ENCODE measurements at regions not wholly inside any gene's neighbourhood (a gene's known extent, or its start where the extent isn't known, plus 50 kb on each side); places are given as distances from the start of the nearest gene placed in this dataset.

GRCh38 chr4:14744346-14744745 is 257.9 kb upstream of the CPEB2 start:
- no CpG with 5 or more reads among the region's 4 CpGs for WGBS (ENCODE audit: extremely low coverage, insufficient read length, low lambda C conversion rate)
- no peaks in the 10 kb centered on the region for H3K79me2 ChIP-seq (ENCODE audit: insufficient read depth, low read length)
- H3K18ac ChIP-seq (ENCODE audit: insufficient read length, low read depth, low read length) = no peak overlapping the region
- no peak overlapping the region for H4K8ac ChIP-seq (replicated peaks; ENCODE audit: insufficient read length, low read depth, low read length)
- H2BK5ac ChIP-seq (ENCODE audit: insufficient read length, low read length) = no peak overlapping the region
- no peak overlapping the region; the same call in 1 of the 2 replicates for H3K14ac ChIP-seq (ENCODE audit: insufficient read depth, low read length)
- H3K27ac ChIP-seq (ENCODE audit: insufficient read length, low read depth, low read length) = no peak overlapping the region
- peaks cover 4% of the 10 kb centered on the region; the same call in 1 of the 2 replicates for H3K4me1 ChIP-seq (ENCODE audit: insufficient read depth, low read length)
- H2BK12ac ChIP-seq (ENCODE audit: insufficient read length, low read depth, low read length) = no peak overlapping the region
- no peak overlapping the region for H2BK120ac ChIP-seq (ENCODE audit: low read depth, low read length, poor library complexity, severe bottlenecking)
- no peak overlapping the region for H3K4ac ChIP-seq (ENCODE audit: low read depth, low read length)
- H3K79me1 ChIP-seq (ENCODE audit: insufficient read depth, low read depth, low read length, poor library complexity, severe bottlenecking) = no peaks in the 10 kb centered on the region
- H3T11ph ChIP-seq (ENCODE audit: low read length) = no peak overlapping the region
- peak; percentile 37 for DNase-seq
- H3K27me3 ChIP-seq (ENCODE audit: insufficient read depth, low read length) = no peaks in the 10 kb centered on the region
- H2AFZ ChIP-seq (ENCODE audit: low read length) = no peak overlapping the region
- Mint-ChIP-seq H3K4me1 (peaks cover 31 to 34% of the 10 kb centered on the region in 2 experiments), H3K4me3 (no peak overlapping the region), H3K9me3 (no peaks in the 10 kb centered on the region), H3K36me3 (ENCODE audit: insufficient read depth in 1 of 3, low read depth in 3 of 3) (no peaks in the 10 kb centered on the region; a peak in 1 of 7 replicates), H3K27me3 (ENCODE audit: low read depth) (peaks cover 6% of the 10 kb centered on the region), H3K27ac (no peak overlapping the region; a peak in 1 of 7 replicates)
- H4K91ac ChIP-seq (ENCODE audit: insufficient read length, low read depth, low read length) = no peak overlapping the region
- TF ChIP-seq CTCF (conservative IDR thresholded peaks at IDR 0.05) = no peak
- no peak overlapping the region for H3K56ac ChIP-seq (ENCODE audit: insufficient read length, low read depth, low read length)
- H3K23ac ChIP-seq (ENCODE audit: insufficient read length, low read depth, low read length) = no peak overlapping the region
- H2BK15ac ChIP-seq (ENCODE audit: low read depth, low read length) = no peak overlapping the region
- no peaks in the 10 kb centered on the region for H3K23me2 ChIP-seq (ENCODE audit: insufficient read length, low read depth, low read length, poor library complexity, severe bottlenecking)
- H3K9ac ChIP-seq (ENCODE audit: extremely low read depth, insufficient read length, low read length) = no peak overlapping the region
- H3K9me3 ChIP-seq (ENCODE audit: control insufficient read depth, low read depth, low read length) = no peaks in the 10 kb centered on the region
- no peak overlapping the region for H2BK20ac ChIP-seq (ENCODE audit: low read depth, low read length, poor library complexity, severe bottlenecking)
- peak overlapping the region; percentile 14 for H3K4me2 ChIP-seq (ENCODE audit: insufficient read depth, insufficient read length, low read length)
- H2AK5ac ChIP-seq (ENCODE audit: insufficient read length, low read length) = no peak overlapping the region
- H4K20me1 ChIP-seq (ENCODE audit: control insufficient read depth, insufficient read depth, insufficient read length) = no peaks in the 10 kb centered on the region
- H4K5ac ChIP-seq (ENCODE audit: insufficient read length, low read depth, low read length) = no peak overlapping the region

All from H9 (cell line).